ENCODE measurements at regions not wholly inside any gene's neighbourhood (a gene's known extent, or its start where the extent isn't known, plus 50 kb on each side); places are given as distances from the start of the nearest gene placed in this dataset.

DNA sequence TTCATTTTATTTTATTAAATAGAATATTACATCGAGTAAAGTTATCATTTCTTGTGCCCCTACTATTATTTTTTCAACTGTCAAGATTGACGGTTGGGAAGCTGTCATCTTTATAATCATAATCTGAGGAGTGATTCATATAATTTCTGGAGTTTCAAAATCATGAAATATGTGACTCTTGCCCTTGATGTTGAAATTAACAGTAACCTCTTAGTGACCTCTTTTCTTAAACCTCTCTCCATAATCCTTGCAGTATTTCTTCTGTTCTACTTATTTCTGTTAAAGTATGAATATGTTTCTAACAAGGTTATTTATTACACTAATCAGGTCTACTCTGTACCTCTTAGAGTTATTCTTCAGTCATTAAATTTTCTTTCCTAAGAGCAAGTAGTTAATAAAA lies 663.8 kb downstream of the LIG4 start:
- TF ChIP-seq POLR2A (IDR thresholded peaks at IDR 0.05) = no peak
- TF ChIP-seq, protein P1, sequence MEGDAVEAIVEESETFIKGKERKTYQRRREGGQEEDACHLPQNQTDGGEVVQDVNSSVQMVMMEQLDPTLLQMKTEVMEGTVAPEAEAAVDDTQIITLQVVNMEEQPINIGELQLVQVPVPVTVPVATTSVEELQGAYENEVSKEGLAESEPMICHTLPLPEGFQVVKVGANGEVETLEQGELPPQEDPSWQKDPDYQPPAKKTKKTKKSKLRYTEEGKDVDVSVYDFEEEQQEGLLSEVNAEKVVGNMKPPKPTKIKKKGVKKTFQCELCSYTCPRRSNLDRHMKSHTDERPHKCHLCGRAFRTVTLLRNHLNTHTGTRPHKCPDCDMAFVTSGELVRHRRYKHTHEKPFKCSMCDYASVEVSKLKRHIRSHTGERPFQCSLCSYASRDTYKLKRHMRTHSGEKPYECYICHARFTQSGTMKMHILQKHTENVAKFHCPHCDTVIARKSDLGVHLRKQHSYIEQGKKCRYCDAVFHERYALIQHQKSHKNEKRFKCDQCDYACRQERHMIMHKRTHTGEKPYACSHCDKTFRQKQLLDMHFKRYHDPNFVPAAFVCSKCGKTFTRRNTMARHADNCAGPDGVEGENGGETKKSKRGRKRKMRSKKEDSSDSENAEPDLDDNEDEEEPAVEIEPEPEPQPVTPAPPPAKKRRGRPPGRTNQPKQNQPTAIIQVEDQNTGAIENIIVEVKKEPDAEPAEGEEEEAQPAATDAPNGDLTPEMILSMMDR (IDR thresholded peaks at IDR 0.05) = no peak
